Smooth muscle cell (in vitro differentiated cells): ENCODE measurements at regions not wholly inside any gene's neighbourhood (a gene's known extent, or its start where the extent isn't known, plus 50 kb on each side); places are given as distances from the start of the nearest gene placed in this dataset.

Experiments
- DNase-seq: peaks from one replicate; lab custom pipeline; 2025; ENCODE audit not compliant: unreplicated experiment; lab: John Stamatoyannopoulos, UW
- H2AFZ ChIP-seq: fragments of 200-600 bp; sonication (generic); 2 replicates; pipeline ENCODE4 v1.6.0; 2016; ENCODE audit warnings: antibody characterized with exemption, low read depth, mild to moderate bottlenecking
- H3F3A ChIP-seq: fragments of 200-600 bp; sonication (generic); 2 replicates; pipeline ENCODE4 v1.6.0; 2017; ENCODE audit warnings: antibody characterized with exemption, low read depth
- H3K27ac ChIP-seq: fragments of 200-600 bp; sonication (generic); 2 replicates; pipeline ENCODE4 v1.5.1; 2016; ENCODE audit warnings: low read depth, mild to moderate bottlenecking
- H3K27me3 ChIP-seq: fragments of 200-600 bp; sonication (generic); 2 replicates; pipeline ENCODE4 v1.6.1; 2016; ENCODE audit warnings: low read depth, mild to moderate bottlenecking
- H3K36me3 ChIP-seq: fragments of 200-600 bp; sonication (generic); 2 replicates; pipeline ENCODE4 v1.5.1; 2016; ENCODE audit warnings: low read depth
- H3K4me1 ChIP-seq: fragments of 200-600 bp; sonication (generic); 2 replicates; pipeline ENCODE4 v1.5.1; 2016; ENCODE audit warnings: low read depth
- H3K4me2 ChIP-seq: fragments of 200-600 bp; sonication (generic); 2 replicates; pipeline ENCODE4 v1.6.0; 2016; ENCODE audit warnings: mild to moderate bottlenecking
- H3K4me3 ChIP-seq: fragments of 200-600 bp; sonication (generic); 2 replicates; pipeline ENCODE4 v1.5.1; 2016; ENCODE audit warnings: mild to moderate bottlenecking
- H3K79me2 ChIP-seq: fragments of 200-600 bp; sonication (generic); 2 replicates; pipeline ENCODE4 v1.6.0; 2016; ENCODE audit warnings: low read depth, mild to moderate bottlenecking
- H3K9ac ChIP-seq: fragments of 200-600 bp; sonication (generic); 2 replicates; pipeline ENCODE4 v1.6.0; 2016; ENCODE audit warnings: low read depth
- H3K9me3 ChIP-seq: fragments of 200-600 bp; sonication (generic); replicated peaks from 2 replicates; pipeline ENCODE4 v1.5.1; 2016; ENCODE audit warnings: low read depth
- H4K20me1 ChIP-seq: fragments of 200-600 bp; sonication (generic); 2 replicates; pipeline ENCODE4 v1.6.0; 2016; ENCODE audit warnings: low read depth
- CTCF ChIP-seq: fragments of 200-600 bp; sonication (generic); IDR thresholded peaks from 2 replicates; pipeline ENCODE4 v1.5.1; 2017; ENCODE audit warnings: borderline replicate concordance, mild to moderate bottlenecking, antibody characterized with exemption; ENCODE audit not compliant: insufficient read depth, poor library complexity, severe bottlenecking
- WGBS: methylation state at CpG from one replicate; pipeline ENCODE4 v1.1.7; 2016; ENCODE audit warnings: low lambda C conversion rate; 5-methylcytosine and 5-hydroxymethylcytosine counted together

GRCh38 chrX:16284842-16285241, 117.6 kb downstream of the MAGEB17 start:
- Histone ChIP-seq H2AFZ (no peak overlapping the region), H3K4me3 (no peak overlapping the region), H3K79me2 (no peaks in the 10 kb centered on the region), H3K27ac (no peak overlapping the region), H4K20me1 (no peaks in the 10 kb centered on the region), H3K9me3 (no peaks in the 10 kb centered on the region), H3K9ac (no peak overlapping the region), H3K27me3 (no peaks in the 10 kb centered on the region), H3K4me1 (no peaks in the 10 kb centered on the region), H3K36me3 (no peaks in the 10 kb centered on the region), H3K4me2 (no peak overlapping the region), H3F3A (no peaks in the 10 kb centered on the region)
- no peak for TF ChIP-seq CTCF
- DNase-seq, result no peak

DNA sequence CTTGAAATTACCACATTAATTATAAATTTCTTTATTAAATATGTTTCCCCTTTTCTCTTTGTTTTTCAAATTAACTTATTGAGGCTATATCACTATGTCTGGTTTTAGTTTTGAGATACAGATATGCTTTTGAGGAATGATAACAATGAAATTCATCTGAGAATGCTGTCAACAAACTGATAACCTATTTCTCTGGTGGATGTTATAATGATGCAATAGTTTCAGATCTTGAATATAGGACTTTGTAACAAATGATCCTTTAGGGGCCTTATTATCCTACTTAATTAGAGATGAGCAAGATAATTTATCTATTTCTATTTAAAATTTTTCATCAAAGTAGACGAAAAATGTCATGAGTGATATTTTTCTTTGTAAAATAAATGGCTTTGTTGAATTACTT, 123.7 kb downstream of the MAGEB17 start:
- DNase-seq, result no peak
- H3K4me1 ChIP-seq, result no peaks in the 10 kb centered on the region
- H3K36me3 ChIP-seq, result no peaks in the 10 kb centered on the region
- no peaks in the 10 kb centered on the region for H3K79me2 ChIP-seq
- no peaks in the 10 kb centered on the region for H3F3A ChIP-seq
- 100% methylated on average over 1 of the region's 1 CpG for whole genome bisulfite sequencing
- H3K27me3 ChIP-seq, result no peaks in the 10 kb centered on the region
- H4K20me1 ChIP-seq, result no peaks in the 10 kb centered on the region
- no peak overlapping the region for H3K4me3 ChIP-seq
- no peak overlapping the region for H3K4me2 ChIP-seq
- H3K27ac ChIP-seq, result no peak overlapping the region
- no peaks in the 10 kb centered on the region for H3K9me3 ChIP-seq
- TF ChIP-seq CTCF, result no peak
- no peak overlapping the region for H2AFZ ChIP-seq
- H3K9ac ChIP-seq, result no peak overlapping the region

DNA sequence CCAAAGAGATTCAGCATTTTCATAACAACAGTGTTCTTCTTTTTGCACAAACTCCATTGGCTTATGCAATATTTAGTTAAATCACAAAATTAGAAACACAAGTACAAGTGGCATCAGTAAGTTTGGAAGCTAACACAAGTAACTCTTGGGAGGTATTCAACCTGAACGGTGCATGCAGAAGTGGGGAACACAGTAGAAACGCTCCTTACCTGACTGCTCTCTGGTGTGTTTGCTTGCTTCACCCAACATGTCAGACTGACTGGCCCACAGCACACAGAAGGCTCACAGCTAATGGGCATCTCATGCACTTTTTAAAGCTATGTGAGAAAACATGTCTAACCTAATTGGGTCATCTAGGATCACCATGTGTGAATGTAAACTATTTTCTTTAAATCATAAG, 133.6 kb downstream of the MAGEB17 start:
- no peak for DNase-seq
- no peaks in the 10 kb centered on the region for H3K9me3 ChIP-seq
- no peak overlapping the region for H3K27ac ChIP-seq
- H3K36me3 ChIP-seq, result no peaks in the 10 kb centered on the region
- no peaks in the 10 kb centered on the region for H4K20me1 ChIP-seq
- H3K27me3 ChIP-seq, result no peaks in the 10 kb centered on the region
- H3K4me2 ChIP-seq, result no peak overlapping the region
- no peak for TF ChIP-seq CTCF
- no peaks in the 10 kb centered on the region for H3K79me2 ChIP-seq
- no peak overlapping the region for H3K9ac ChIP-seq
- WGBS, result 97% methylated on average over 2 of the region's 2 CpGs
- H2AFZ ChIP-seq, result no peak overlapping the region
- no peak overlapping the region for H3K4me3 ChIP-seq
- no peaks in the 10 kb centered on the region for H3F3A ChIP-seq
- no peaks in the 10 kb centered on the region for H3K4me1 ChIP-seq

DNA sequence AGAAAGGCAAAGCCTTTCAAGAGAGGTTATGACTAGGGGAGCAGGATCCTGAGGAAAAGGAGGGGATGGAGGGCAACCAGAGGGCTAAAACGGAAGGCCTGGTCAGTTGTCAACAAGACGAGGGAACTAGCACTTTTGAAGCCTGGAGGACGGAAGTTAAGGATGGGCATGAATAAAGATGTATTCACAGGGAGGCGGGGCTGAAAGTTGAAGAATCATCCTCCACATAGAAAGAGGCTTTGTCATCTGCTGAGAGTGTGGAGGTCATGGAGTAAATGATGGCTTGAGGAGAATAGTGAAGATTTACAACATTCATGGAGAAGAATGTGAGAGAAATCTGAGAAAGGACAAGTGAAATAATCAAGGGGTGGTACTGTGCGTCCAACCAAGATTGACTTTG, 137.5 kb downstream of the MAGEB17 start:
- H4K20me1 ChIP-seq, result no peaks in the 10 kb centered on the region
- no peaks in the 10 kb centered on the region for H3K4me1 ChIP-seq
- H3K27me3 ChIP-seq, result no peaks in the 10 kb centered on the region
- whole genome bisulfite sequencing, result 84% methylated on average over 5 of the region's 5 CpGs
- H2AFZ ChIP-seq, result no peak overlapping the region
- TF ChIP-seq CTCF, result no peak
- no peaks in the 10 kb centered on the region for H3K36me3 ChIP-seq
- no peak for DNase-seq
- H3K9ac ChIP-seq, result no peak overlapping the region
- H3F3A ChIP-seq, result no peaks in the 10 kb centered on the region
- no peak overlapping the region for H3K27ac ChIP-seq
- no peaks in the 10 kb centered on the region for H3K79me2 ChIP-seq
- no peaks in the 10 kb centered on the region for H3K9me3 ChIP-seq
- H3K4me2 ChIP-seq, result no peak overlapping the region
- no peak overlapping the region for H3K4me3 ChIP-seq
